CD4-positive, alpha-beta memory T cell (primary cell): ENCODE measurements at regions not wholly inside any gene's neighbourhood (a gene's known extent, or its start where the extent isn't known, plus 50 kb on each side); places are given as distances from the start of the nearest gene placed in this dataset.
"Not testable (repeated sequence)": the region's sequence is repeated elsewhere in the genome, so short reads cannot be mapped to it uniquely, and the experiment has no call there.

ENCODE experiments used
- CTCF ChIA-PET: fragments of 350-600 bp; sonication (Branson Sonifier 250); formaldehyde crosslinking; loops from one replicate; lab custom pipeline; 2021; ENCODE audit warnings: inconsistent platforms; ENCODE audit not compliant: partially characterized antibody; lab: Charles Lee
- POLR2A ChIA-PET: fragments of 350-600 bp; sonication (Branson Sonifier 250); formaldehyde crosslinking; loops from one replicate; lab custom pipeline; 2021; ENCODE audit not compliant: partially characterized antibody; lab: Charles Lee
- DNase-seq, 5 donors: peaks; one replicate each; pipeline versions ENCODE4 v3.0.0 to v3.0.0-alpha.2; 2020 to 2022; ENCODE audit warnings: mixed read lengths in 1 of 5
- H3K27ac ChIP-seq: one replicate; pipeline ENCODE4 v1.7.0; 2013; ENCODE audit warnings: low read depth, low read length
- H3K27me3 ChIP-seq: 2 replicates; pipeline ENCODE4 v1.7.0; 2013; ENCODE audit warnings: mild to moderate bottlenecking, low read length, moderate library complexity; ENCODE audit not compliant: insufficient read depth
- H3K36me3 ChIP-seq: 2 replicates; pipeline ENCODE4 v1.7.0; 2013; ENCODE audit warnings: mild to moderate bottlenecking, low read length, moderate library complexity; ENCODE audit not compliant: insufficient read depth
- H3K4me1 ChIP-seq: 2 replicates; pipeline ENCODE4 v1.7.0; 2013; ENCODE audit warnings: mild to moderate bottlenecking, low read length, moderate library complexity; ENCODE audit not compliant: insufficient read depth
- H3K4me3 ChIP-seq, 2 donors: one replicate each; pipeline ENCODE4 v1.7.0; 2013; ENCODE audit warnings: low read length in 2 of 2, mild to moderate bottlenecking in 1 of 2
- H3K9me3 ChIP-seq, 2 donors: one replicate each; pipeline ENCODE4 v1.7.0; 2013; ENCODE audit warnings: low read length in 2 of 2, control low read depth in 1 of 2; ENCODE audit not compliant: control insufficient read depth in 1 of 2
- H3K27ac Mint-ChIP-seq, 7 donors: one replicate each; pipeline ENCODE4 v1.8.0; 2020 to 2021; ENCODE audit warnings: mixed read lengths in 7 of 7, mild to moderate bottlenecking in 6 of 7, inconsistent platforms in 3 of 7, moderate library complexity in 3 of 7
- H3K27me3 Mint-ChIP-seq, 2 donors: one replicate each; pipeline ENCODE4 v1.8.0; 2020 to 2021; ENCODE audit warnings: mixed read lengths in 2 of 2
- H3K36me3 Mint-ChIP-seq, 2 donors: one replicate each; pipeline ENCODE4 v1.8.0; 2020 to 2021; ENCODE audit warnings: mixed read lengths in 2 of 2, inconsistent platforms in 1 of 2, mild to moderate bottlenecking in 1 of 2
- H3K4me1 Mint-ChIP-seq, 4 donors: one replicate each; pipeline ENCODE4 v1.8.0; 2020 to 2021; ENCODE audit warnings: mixed read lengths in 4 of 4, mild to moderate bottlenecking in 1 of 4
- H3K4me3 Mint-ChIP-seq, 8 donors: one replicate each; pipeline ENCODE4 v1.8.0; 2020 to 2021; ENCODE audit warnings: mixed read lengths in 8 of 8, mild to moderate bottlenecking in 7 of 8, moderate library complexity in 6 of 8, inconsistent platforms in 3 of 8
- H3K9me3 Mint-ChIP-seq, 8 donors: one replicate each; pipeline ENCODE4 v1.8.0; 2020 to 2021; ENCODE audit warnings: mixed read lengths in 8 of 8, mild to moderate bottlenecking in 5 of 8, inconsistent platforms in 3 of 8, moderate library complexity in 1 of 8
- intact Hi-C: fragments of 100-400 bp; cut with micrococcal nuclease; formaldehyde crosslinking; loops from one replicate; pipeline ENCODE4 v1.15.1; 2023

DNA sequence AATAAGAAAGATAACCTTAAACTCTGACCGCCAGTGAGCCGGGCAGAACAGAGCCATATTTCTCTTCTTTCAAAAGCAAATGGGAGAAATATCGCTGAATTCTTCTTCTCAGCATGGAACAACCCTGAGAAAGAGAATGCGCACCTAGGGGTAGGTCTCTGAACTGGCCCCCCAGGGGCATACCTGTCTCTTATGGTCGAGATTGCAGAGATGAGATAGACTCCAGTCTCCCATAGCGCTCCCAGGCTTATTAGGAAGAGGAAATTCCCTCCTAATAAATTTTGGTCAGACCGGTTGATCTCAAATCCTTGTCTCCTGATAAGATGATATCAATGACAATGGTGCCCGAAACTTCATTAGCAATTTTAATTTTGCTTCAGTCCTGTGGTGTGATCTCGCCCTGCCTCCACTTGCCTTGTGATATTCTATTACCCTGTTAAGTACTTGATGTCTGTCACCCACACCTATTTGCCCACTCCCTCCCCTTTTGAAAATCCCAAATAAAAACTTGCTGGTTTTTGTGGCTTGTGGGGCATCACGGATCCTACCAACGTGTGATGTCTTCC lies 64.8 kb upstream of the SRD5A3 start:
- H3K4me1 Mint-ChIP-seq, H3K27ac Mint-ChIP-seq, H3K36me3 ChIP-seq, H3K4me3 Mint-ChIP-seq, CTCF ChIA-PET, H3K36me3 Mint-ChIP-seq, H3K27ac ChIP-seq, H3K27me3 ChIP-seq, H3K4me3 ChIP-seq, POLR2A ChIA-PET, intact Hi-C loops, H3K4me1 ChIP-seq, DNase-seq: not testable (repeated sequence)
- H3K27me3 Mint-ChIP-seq = peaks cover 3 to 11% of the 10 kb centered on the region in 2 donors
- peaks cover 5 to 48% (median 35%) of the 10 kb centered on the region in 8 donors for H3K9me3 Mint-ChIP-seq
- H3K9me3 ChIP-seq = peaks cover 0 to 16% of the 10 kb centered on the region in 2 donors

DNA sequence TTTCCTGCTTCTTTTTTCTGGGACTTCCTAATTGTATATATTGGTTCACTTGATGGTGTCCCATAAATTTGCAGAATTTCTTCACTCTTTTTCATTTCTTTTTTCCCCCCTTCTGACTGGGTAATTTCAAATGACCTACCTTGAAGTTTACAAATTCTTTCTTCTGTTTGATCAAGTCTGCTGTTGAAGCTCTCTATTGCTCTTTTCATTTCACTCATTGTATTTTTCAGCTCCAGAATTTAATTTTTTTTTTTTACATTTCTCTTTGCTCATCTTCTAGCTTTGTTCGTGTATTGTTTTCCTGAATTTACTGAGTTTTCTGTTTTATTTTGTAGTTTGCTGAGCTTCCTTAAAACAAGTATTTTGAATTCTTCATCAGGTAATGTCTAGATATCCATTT lies 61.7 kb upstream of the SRD5A3 start:
- ChIA-PET POLR2A (no interaction called here), CTCF (interaction anchor here (1.1 kb wide), 1 partner anchor 28 kb away, joined by 3 read pairs; no protein-coding TSS in a partner anchor)
- Histone ChIP-seq H3K4me3 (no peak overlapping the region), H3K4me1 (no peaks in the 10 kb centered on the region), H3K9me3 (peaks cover 0 to 16% of the 10 kb centered on the region in 2 donors), H3K27me3 (no peaks in the 10 kb centered on the region), H3K27ac (no peak overlapping the region), H3K36me3 (no peaks in the 10 kb centered on the region)
- Mint-ChIP-seq H3K27me3 (peaks cover 5 to 9% of the 10 kb centered on the region in 2 donors), H3K4me1 (no peaks in the 10 kb centered on the region), H3K9me3 (peaks cover 2 to 50% (median 35%) of the 10 kb centered on the region in 8 donors), H3K4me3 (no peak overlapping the region), H3K27ac (no peak overlapping the region), H3K36me3 (peaks cover 0 to 3% of the 10 kb centered on the region in 2 donors)
- no peak for DNase-seq
- intact Hi-C loops = no loop called here

DNA sequence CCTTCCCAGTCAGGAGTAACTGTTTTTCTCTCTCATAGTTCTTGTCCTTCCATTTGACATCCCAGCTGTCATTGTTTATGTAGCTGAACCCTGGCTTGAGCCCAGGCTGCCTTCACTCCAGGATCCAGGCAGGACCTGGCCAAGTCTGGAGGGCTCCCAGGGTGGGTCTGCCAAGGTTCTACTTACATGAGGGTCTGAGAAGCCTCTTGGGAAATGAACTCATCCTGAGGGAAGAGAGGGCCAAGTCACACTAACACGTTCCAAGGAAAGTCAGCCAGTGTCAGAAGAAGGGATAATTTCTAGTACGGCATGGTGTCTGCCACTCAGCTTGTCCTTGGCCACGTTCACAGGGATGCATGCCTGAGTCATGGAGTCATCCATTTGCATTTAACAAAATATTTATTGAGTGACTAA lies 54.8 kb upstream of the SRD5A3 start:
- no peak overlapping the region for H3K4me3 ChIP-seq
- no peaks in the 10 kb centered on the region for H3K4me1 ChIP-seq
- no peaks in the 10 kb centered on the region for H3K36me3 Mint-ChIP-seq
- no peak overlapping the region for H3K4me3 Mint-ChIP-seq
- no peak for DNase-seq
- intact Hi-C loops = no loop called here
- no peak overlapping the region for H3K27ac Mint-ChIP-seq
- H3K27ac ChIP-seq = no peak overlapping the region
- H3K9me3 ChIP-seq = no peaks in the 10 kb centered on the region
- no peaks in the 10 kb centered on the region for H3K4me1 Mint-ChIP-seq
- CTCF ChIA-PET = no interaction called here
- H3K27me3 Mint-ChIP-seq = peaks cover 2 to 8% of the 10 kb centered on the region in 2 donors
- H3K9me3 Mint-ChIP-seq = peaks cover 0 to 3% (median 0%) of the 10 kb centered on the region in 8 donors
- POLR2A ChIA-PET = no interaction called here
- no peaks in the 10 kb centered on the region for H3K36me3 ChIP-seq
- no peaks in the 10 kb centered on the region for H3K27me3 ChIP-seq

- Histone ChIP-seq H3K27me3 (no peaks in the 10 kb centered on the region), H3K4me1 (no peaks in the 10 kb centered on the region), H3K9me3 (no peaks in the 10 kb centered on the region), H3K36me3 (no peaks in the 10 kb centered on the region), H3K4me3 (no peak overlapping the region), H3K27ac (no peak overlapping the region)
- no peak for DNase-seq
- POLR2A ChIA-PET = no interaction called here
- H3K4me3 Mint-ChIP-seq = no peak overlapping the region
- no peak overlapping the region for H3K27ac Mint-ChIP-seq
- H3K4me1 Mint-ChIP-seq = no peaks in the 10 kb centered on the region
- intact Hi-C loops = no loop called here
- peaks cover 0 to 5% (median 0%) of the 10 kb centered on the region in 8 donors for H3K9me3 Mint-ChIP-seq
- H3K27me3 Mint-ChIP-seq = peaks cover 5 to 20% of the 10 kb centered on the region in 2 donors
- no peaks in the 10 kb centered on the region for H3K36me3 Mint-ChIP-seq
- CTCF ChIA-PET = no interaction called here
Observed at GRCh38 chr4:55296096-55296495, 49.9 kb upstream of the SRD5A3 start.
